ENCODE measurements at regions not wholly inside any gene's neighbourhood (a gene's known extent, or its start where the extent isn't known, plus 50 kb on each side); places are given as distances from the start of the nearest gene placed in this dataset.

GRCh38 chr11:45535033-45535432, 130.4 kb downstream of the CHST1 start:
- TF ChIP-seq CTCF (IDR thresholded peaks at IDR 0.05) (no peak), POLR2A (IDR thresholded peaks at IDR 0.05) (no peak), EP300 (IDR thresholded peaks at IDR 0.05; ENCODE audit: low read depth) (no peak), POLR2AphosphoS5 (IDR thresholded peaks at IDR 0.05) (no peak)
